Progenitor cell of endocrine pancreas (in vitro differentiated cells): ENCODE measurements at regions not wholly inside any gene's neighbourhood (a gene's known extent, or its start where the extent isn't known, plus 50 kb on each side); places are given as distances from the start of the nearest gene placed in this dataset.

Experiments
- DNase-seq: peaks from one replicate; pipeline ENCODE4 v3.0.0; 2021; ENCODE audit warnings: low spot score; ENCODE audit not compliant: unreplicated experiment
- H3K27ac Mint-ChIP-seq: 2 replicates; pipeline ENCODE4 v1.8.0; 2021; ENCODE audit warnings: mild to moderate bottlenecking, moderate library complexity, mixed read lengths
- H3K27me3 Mint-ChIP-seq: 2 replicates; pipeline ENCODE4 v1.8.0; 2021; ENCODE audit warnings: mixed read lengths
- H3K36me3 Mint-ChIP-seq: 2 replicates; pipeline ENCODE4 v1.8.0; 2022; ENCODE audit warnings: mixed read lengths; ENCODE audit not compliant: insufficient read depth
- H3K4me1 Mint-ChIP-seq: 2 replicates; pipeline ENCODE4 v1.8.0; 2021; ENCODE audit warnings: low read depth, mixed read lengths
- H3K4me3 Mint-ChIP-seq: 2 replicates; pipeline ENCODE4 v1.8.0; 2021; ENCODE audit warnings: low read depth, mild to moderate bottlenecking, moderate library complexity, mixed read lengths
- H3K9me3 Mint-ChIP-seq: 2 replicates; pipeline ENCODE4 v1.8.0; 2021; ENCODE audit warnings: low read depth, mixed read lengths
- CTCF ChIP-seq: fragments of 200-600 bp; sonication (generic); IDR thresholded peaks from one replicate; pipeline ENCODE4 v1.5.0; 2021; ENCODE audit warnings: antibody characterized with exemption, mild to moderate bottlenecking; ENCODE audit not compliant: unreplicated experiment

- Mint-ChIP-seq H3K27ac (no peak overlapping the region), H3K9me3 (peaks cover under 1% of the 10 kb centered on the region), H3K4me1 (peaks cover 2% of the 10 kb centered on the region), H3K27me3 (no peaks in the 10 kb centered on the region), H3K4me3 (no peak overlapping the region), H3K36me3 (no peaks in the 10 kb centered on the region)
- no peak for TF ChIP-seq CTCF
- DNase-seq: no peak
Observed at GRCh38 chr3:153072856-153073255, 89.2 kb upstream of the RAP2B start.

GRCh38 chr3:153073636-153074035 is 88.4 kb upstream of the RAP2B start:
- no peaks in the 10 kb centered on the region for H3K36me3 Mint-ChIP-seq

GRCh38 chr3:153078826-153079225 is 83.2 kb upstream of the RAP2B start:
- Mint-ChIP-seq H3K9me3 (peaks cover 3% of the 10 kb centered on the region), H3K4me3 (no peak overlapping the region), H3K36me3 (no peaks in the 10 kb centered on the region), H3K27ac (no peak overlapping the region), H3K4me1 (peaks cover 2% of the 10 kb centered on the region), H3K27me3 (no peaks in the 10 kb centered on the region)
- DNase-seq: no peak
- no peak for TF ChIP-seq CTCF

More at GRCh38 chr3:153073636-153074035, 88.4 kb upstream of the RAP2B start:
- TF ChIP-seq CTCF: no peak
- H3K9me3 Mint-ChIP-seq: peaks cover 3% of the 10 kb centered on the region
- H3K27ac Mint-ChIP-seq: no peak overlapping the region
- DNase-seq: no peak
- peaks cover 2% of the 10 kb centered on the region for H3K4me1 Mint-ChIP-seq
- no peak overlapping the region for H3K4me3 Mint-ChIP-seq
- no peaks in the 10 kb centered on the region for H3K27me3 Mint-ChIP-seq

GRCh38 chr3:153079386-153079785 is 82.6 kb upstream of the RAP2B start:
- Mint-ChIP-seq H3K27ac (no peak overlapping the region), H3K4me3 (no peak overlapping the region), H3K36me3 (no peaks in the 10 kb centered on the region), H3K27me3 (no peaks in the 10 kb centered on the region), H3K4me1 (peaks cover 2% of the 10 kb centered on the region), H3K9me3 (peaks cover 3% of the 10 kb centered on the region)
- no peak for TF ChIP-seq CTCF
- DNase-seq: no peak

GRCh38 chr3:153080778-153081240 is 81.2 kb upstream of the RAP2B start:
- Mint-ChIP-seq H3K9me3 (peaks cover 3% of the 10 kb centered on the region), H3K4me1 (peaks cover 2% of the 10 kb centered on the region), H3K27ac (no peak overlapping the region), H3K4me3 (no peak overlapping the region), H3K27me3 (no peaks in the 10 kb centered on the region), H3K36me3 (no peaks in the 10 kb centered on the region)
- no peak for TF ChIP-seq CTCF
- DNase-seq: no peak
